BJ (cell line): ENCODE measurements at regions not wholly inside any gene's neighbourhood (a gene's known extent, or its start where the extent isn't known, plus 50 kb on each side); places are given as distances from the start of the nearest gene placed in this dataset.
"Not testable (repeated sequence)": the region's sequence is repeated elsewhere in the genome, so short reads cannot be mapped to it uniquely, and the experiment has no call there.

ENCODE experiments used
- CTCF ChIA-PET: fragments of 350-600 bp; formaldehyde crosslinking; extraction: SDS; loops from one replicate; lab custom pipeline; 2021; ENCODE audit warnings: antibody characterized with exemption, inconsistent platforms; lab: Yijun Ruan, JAX
- POLR2A ChIA-PET: fragments of 300-600 bp; sonication (Branson Sonifier 250); formaldehyde crosslinking; extraction: SDS; loops from one replicate; lab custom pipeline; 2021; ENCODE audit warnings: antibody characterized with exemption; lab: Charles Lee
- DNase-seq: peaks from one replicate; pipeline ENCODE4 v3.0.0-alpha.2; 2011; ENCODE audit warnings: low read depth
- H3K27me3 ChIP-seq: 2 replicates; pipeline ENCODE4 v1.6.0; 2011; ENCODE audit warnings: low read length; ENCODE audit not compliant: control insufficient read depth, insufficient read depth
- H3K36me3 ChIP-seq: 2 replicates; pipeline ENCODE4 v1.5.1; 2011; ENCODE audit warnings: low read length; ENCODE audit not compliant: control insufficient read depth, insufficient read depth
- H3K4me3 ChIP-seq: 2 replicates; pipeline ENCODE4 v1.5.1; 2011; ENCODE audit warnings: low read depth, mild to moderate bottlenecking, control low read depth, low read length
- CTCF ChIP-seq: IDR thresholded peaks from 2 replicates; pipeline ENCODE4 v1.5.1; 2011; ENCODE audit warnings: low read depth, mild to moderate bottlenecking, control low read depth, inconsistent platforms, low read length, moderate library complexity; ENCODE audit not compliant: insufficient read depth

GRCh38 chr2:8608411-8608954 is 73.4 kb upstream of the ID2 start:
- no peak for DNase-seq
- ChIA-PET CTCF (no interaction called here), POLR2A (no interaction called here)
- no peak overlapping the region for H3K4me3 ChIP-seq
- no peaks in the 10 kb centered on the region for H3K36me3 ChIP-seq
- H3K27me3 ChIP-seq, result peaks cover under 1% of the 10 kb centered on the region; the same call in 1 of the 2 replicates
- TF ChIP-seq CTCF, result no peak

GRCh38 chr2:8609357-8609811 is 72.5 kb upstream of the ID2 start:
- DNase-seq, result no peak
- no peak for TF ChIP-seq CTCF

GRCh38 chr2:8610775-8611174 is 71.1 kb upstream of the ID2 start:
- POLR2A ChIA-PET, H3K4me3 ChIP-seq, DNase-seq, H3K36me3 ChIP-seq, H3K27me3 ChIP-seq: not testable (repeated sequence)
- CTCF ChIA-PET, result interaction anchor here (0.7 kb wide), 1 partner anchor 51 kb away, joined by 3 read pairs; no protein-coding TSS in a partner anchor

More at GRCh38 chr2:8609357-8609811, 72.5 kb upstream of the ID2 start:
- ChIA-PET CTCF (no interaction called here), POLR2A (no interaction called here)
- H3K36me3 ChIP-seq, result no peaks in the 10 kb centered on the region
- H3K27me3 ChIP-seq, result peaks cover 2% of the 10 kb centered on the region
- H3K4me3 ChIP-seq, result no peak overlapping the region

- H3K27me3 ChIP-seq, result peaks cover 7% of the 10 kb centered on the region
- CTCF ChIA-PET, result interaction anchor here (0.7 kb wide), 1 partner anchor 51 kb away, joined by 3 read pairs; no protein-coding TSS in a partner anchor
- no peak overlapping the region for H3K4me3 ChIP-seq
- no peaks in the 10 kb centered on the region for H3K36me3 ChIP-seq
- TF ChIP-seq CTCF, result no peak
- DNase-seq, result no peak
- POLR2A ChIA-PET, result no interaction called here
Measured at GRCh38 chr2:8611246-8611645, 70.6 kb upstream of the ID2 start.

GRCh38 chr2:8611700-8612099 is 70.2 kb upstream of the ID2 start:
- POLR2A ChIA-PET, result no interaction called here
- H3K27me3 ChIP-seq, result peaks cover 7% of the 10 kb centered on the region
- CTCF ChIA-PET, result no interaction called here
- H3K4me3 ChIP-seq, result no peak overlapping the region
- no peak for DNase-seq
- no peaks in the 10 kb centered on the region for H3K36me3 ChIP-seq
- TF ChIP-seq CTCF, result no peak

GRCh38 chr2:8612734-8613179 is 69.1 kb upstream of the ID2 start:
- no peak overlapping the region for H3K4me3 ChIP-seq
- ChIA-PET CTCF (no interaction called here), POLR2A (no interaction called here)
- no peak for TF ChIP-seq CTCF
- peaks cover 7% of the 10 kb centered on the region for H3K27me3 ChIP-seq
- no peak for DNase-seq
- no peaks in the 10 kb centered on the region for H3K36me3 ChIP-seq

- H3K27me3 ChIP-seq, H3K4me3 ChIP-seq, CTCF ChIA-PET, DNase-seq, H3K36me3 ChIP-seq, POLR2A ChIA-PET: not testable (repeated sequence)
Measured at GRCh38 chr2:8613207-8613999, 68.5 kb upstream of the ID2 start.
